DMS114 treated with DMSO at 0.1 percent for 48 hours (cell line): ENCODE measurements at regions not wholly inside any gene's neighbourhood (a gene's known extent, or its start where the extent isn't known, plus 50 kb on each side); places are given as distances from the start of the nearest gene placed in this dataset.
"Not testable (repeated sequence)": the region's sequence is repeated elsewhere in the genome, so short reads cannot be mapped to it uniquely, and the experiment has no call there.

Experiments
- DNase-seq: peaks from one replicate; lab custom pipeline; 2025; ENCODE audit not compliant: unreplicated experiment; lab: John Stamatoyannopoulos, UW

- DNase-seq, result no peak
These were observed 76.4 kb upstream of the TRPM1 start for GRCh38 chr15:31177951-31178350.

- DNase-seq, result no peak
These were observed 77.2 kb upstream of the TRPM1 start for GRCh38 chr15:31178705-31179104.

GRCh38 chr15:31179693-31180092 lies 78.2 kb upstream of the TRPM1 start:
- no peak for DNase-seq

- DNase-seq, result no peak
These were observed 91.8 kb upstream of the TRPM1 start for GRCh38 chr15:31193291-31193690.

- no peak for DNase-seq
These were observed 94.3 kb upstream of the TRPM1 start for GRCh38 chr15:31195871-31196270.

- DNase-seq, result no peak
These were observed 96.2 kb upstream of the TRPM1 start for GRCh38 chr15:31197497-31198414.

GRCh38 chr15:31200735-31201151 lies 99.2 kb upstream of the TRPM1 start:
- no peak for DNase-seq

- DNase-seq, result no peak
These were observed 101.4 kb upstream of the TRPM1 start for GRCh38 chr15:31202953-31203352.

- DNase-seq, result no peak
These were observed 102.5 kb upstream of the TRPM1 start for GRCh38 chr15:31203999-31204398.

GRCh38 chr15:31206386-31207181 lies 105.1 kb upstream of the TRPM1 start:
- no peak for DNase-seq

GRCh38 chr15:31207246-31207645 lies 105.7 kb upstream of the TRPM1 start:
- no peak for DNase-seq

- not testable (repeated sequence) for DNase-seq
These were observed 106.3 kb upstream of the TRPM1 start for GRCh38 chr15:31207861-31208260.

GRCh38 chr15:31208817-31209216 lies 107.3 kb upstream of the TRPM1 start:
- DNase-seq, result no peak

GRCh38 chr15:31211353-31211752 lies 109.8 kb upstream of the TRPM1 start:
- DNase-seq, result no peak

- no peak for DNase-seq
These were observed 111.0 kb upstream of the TRPM1 start for GRCh38 chr15:31212326-31213080.

- no peak for DNase-seq
These were observed 112.3 kb upstream of the KLF13 start for GRCh38 chr15:31214158-31214863.

GRCh38 chr15:31214864-31215489 lies 111.7 kb upstream of the KLF13 start:
- no peak for DNase-seq

GRCh38 chr15:31215490-31216214 lies 111.0 kb upstream of the KLF13 start:
- DNase-seq, result peak; percentile 20

- no peak for DNase-seq
These were observed 110.3 kb upstream of the KLF13 start for GRCh38 chr15:31216215-31216911.
